Gastroesophageal sphincter (tissue), 3 donors: ENCODE measurements at regions not wholly inside any gene's neighbourhood (a gene's known extent, or its start where the extent isn't known, plus 50 kb on each side); places are given as distances from the start of the nearest gene placed in this dataset.

Source experiments
- CTCF ChIP-seq, 4 experiments: fragments of 200-600 bp in 2 of 4; fragments of 450-650 bp in 2 of 4; sonication (generic) in 1 of 4; IDR thresholded peaks; one replicate each; pipeline ENCODE4 v1.5.1; 2017 to 2019; ENCODE audit warnings: antibody characterized with exemption in 4 of 4, mild to moderate bottlenecking in 2 of 4, moderate library complexity in 2 of 4
- EP300 ChIP-seq: sonication (generic); formaldehyde crosslinking; IDR thresholded peaks from one replicate; pipeline ENCODE4 v1.6.1; 2017; ENCODE audit warnings: antibody characterized with exemption, mild to moderate bottlenecking
- POLR2A ChIP-seq, 2 donors: fragments of 450-650 bp; IDR thresholded peaks; one replicate each; pipeline ENCODE4 v1.6.1; 2017; ENCODE audit warnings: antibody characterized with exemption in 2 of 2, mild to moderate bottlenecking in 2 of 2, moderate library complexity in 1 of 2
- POLR2AphosphoS5 ChIP-seq: sonication (generic); formaldehyde crosslinking; IDR thresholded peaks from one replicate; pipeline ENCODE4 v1.6.1; 2017; ENCODE audit warnings: antibody characterized with exemption

DNA sequence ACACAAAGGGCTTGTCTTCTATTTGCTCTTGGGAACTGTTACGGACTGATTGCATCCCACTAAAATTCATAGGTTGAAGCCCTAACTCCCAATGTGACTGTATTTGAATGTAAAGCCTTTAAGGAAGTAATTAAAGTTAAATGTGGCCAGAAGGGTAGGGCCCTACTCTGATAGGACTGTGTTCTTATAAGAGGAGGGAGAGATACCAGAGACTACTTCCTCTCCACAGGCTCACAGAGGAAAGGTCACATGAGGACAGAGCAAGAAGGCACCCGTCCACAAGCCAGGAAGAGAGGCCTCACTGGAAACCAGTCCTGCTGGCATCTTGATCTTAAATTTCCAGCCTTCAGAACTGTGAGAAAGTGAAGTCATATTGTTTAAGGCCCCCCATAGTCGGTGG is 211.9 kb downstream of the CDH26 start:
- no peak for TF ChIP-seq POLR2AphosphoS5
- no peak for TF ChIP-seq POLR2A (IDR thresholded peaks at IDR 0.05)
- TF ChIP-seq CTCF (IDR thresholded peaks at IDR 0.05) = no peak
- no peak for TF ChIP-seq EP300
